22Rv1 (cell line): ENCODE measurements at regions not wholly inside any gene's neighbourhood (a gene's known extent, or its start where the extent isn't known, plus 50 kb on each side); places are given as distances from the start of the nearest gene placed in this dataset.

Experiments used
- ZFX ChIP-seq: fragments of 450-650 bp; IDR thresholded peaks from 2 replicates; pipeline ENCODE4 v1.6.1; 2017; ENCODE audit warnings: antibody characterized with exemption, borderline replicate concordance
- TF ChIP-seq, protein P1 (sequence below): fragments of 450-650 bp; IDR thresholded peaks from 2 replicates; pipeline ENCODE4 v1.5.1; 2017; ENCODE audit warnings: mild to moderate bottlenecking

- TF ChIP-seq, protein P1, sequence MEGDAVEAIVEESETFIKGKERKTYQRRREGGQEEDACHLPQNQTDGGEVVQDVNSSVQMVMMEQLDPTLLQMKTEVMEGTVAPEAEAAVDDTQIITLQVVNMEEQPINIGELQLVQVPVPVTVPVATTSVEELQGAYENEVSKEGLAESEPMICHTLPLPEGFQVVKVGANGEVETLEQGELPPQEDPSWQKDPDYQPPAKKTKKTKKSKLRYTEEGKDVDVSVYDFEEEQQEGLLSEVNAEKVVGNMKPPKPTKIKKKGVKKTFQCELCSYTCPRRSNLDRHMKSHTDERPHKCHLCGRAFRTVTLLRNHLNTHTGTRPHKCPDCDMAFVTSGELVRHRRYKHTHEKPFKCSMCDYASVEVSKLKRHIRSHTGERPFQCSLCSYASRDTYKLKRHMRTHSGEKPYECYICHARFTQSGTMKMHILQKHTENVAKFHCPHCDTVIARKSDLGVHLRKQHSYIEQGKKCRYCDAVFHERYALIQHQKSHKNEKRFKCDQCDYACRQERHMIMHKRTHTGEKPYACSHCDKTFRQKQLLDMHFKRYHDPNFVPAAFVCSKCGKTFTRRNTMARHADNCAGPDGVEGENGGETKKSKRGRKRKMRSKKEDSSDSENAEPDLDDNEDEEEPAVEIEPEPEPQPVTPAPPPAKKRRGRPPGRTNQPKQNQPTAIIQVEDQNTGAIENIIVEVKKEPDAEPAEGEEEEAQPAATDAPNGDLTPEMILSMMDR: no peak
- TF ChIP-seq ZFX: no peak
Observed at GRCh38 chr10:118971187-118971586, 58.3 kb upstream of the NANOS1 start.
